Stimulated activated CD8-positive, alpha-beta memory T cell treated with anti-CD3 and anti-CD28 coated beads, Interleukin-4, amount 100 ng/mL, for 24 hours (primary cell): ENCODE measurements at regions not wholly inside any gene's neighbourhood (a gene's known extent, or its start where the extent isn't known, plus 50 kb on each side); places are given as distances from the start of the nearest gene placed in this dataset.

Source experiments
- DNase-seq: peaks from one replicate; pipeline ENCODE4 v3.0.0-alpha.2; 2020; ENCODE audit warnings: low read depth

DNA sequence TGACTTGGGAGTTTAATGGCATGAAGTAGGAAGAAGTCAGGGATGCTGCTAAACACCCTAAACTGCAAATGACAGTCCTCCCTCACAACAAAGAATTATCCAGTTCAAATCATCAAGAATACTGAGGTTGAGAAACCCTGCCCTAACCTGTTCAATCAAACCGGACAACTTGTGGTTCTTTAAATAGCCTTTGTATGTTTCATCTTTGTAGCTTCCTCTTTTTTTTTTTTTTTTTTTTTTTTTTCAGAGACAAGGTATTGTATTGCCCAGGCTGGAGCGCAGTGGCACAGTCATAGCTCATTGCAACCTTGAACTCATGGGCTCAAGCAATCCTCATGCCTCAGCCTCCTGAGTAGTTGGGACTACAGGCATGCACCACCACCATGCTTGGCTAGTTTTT, 52.5 kb upstream of the TTC29 start:
- DNase-seq, result no peak

DNA sequence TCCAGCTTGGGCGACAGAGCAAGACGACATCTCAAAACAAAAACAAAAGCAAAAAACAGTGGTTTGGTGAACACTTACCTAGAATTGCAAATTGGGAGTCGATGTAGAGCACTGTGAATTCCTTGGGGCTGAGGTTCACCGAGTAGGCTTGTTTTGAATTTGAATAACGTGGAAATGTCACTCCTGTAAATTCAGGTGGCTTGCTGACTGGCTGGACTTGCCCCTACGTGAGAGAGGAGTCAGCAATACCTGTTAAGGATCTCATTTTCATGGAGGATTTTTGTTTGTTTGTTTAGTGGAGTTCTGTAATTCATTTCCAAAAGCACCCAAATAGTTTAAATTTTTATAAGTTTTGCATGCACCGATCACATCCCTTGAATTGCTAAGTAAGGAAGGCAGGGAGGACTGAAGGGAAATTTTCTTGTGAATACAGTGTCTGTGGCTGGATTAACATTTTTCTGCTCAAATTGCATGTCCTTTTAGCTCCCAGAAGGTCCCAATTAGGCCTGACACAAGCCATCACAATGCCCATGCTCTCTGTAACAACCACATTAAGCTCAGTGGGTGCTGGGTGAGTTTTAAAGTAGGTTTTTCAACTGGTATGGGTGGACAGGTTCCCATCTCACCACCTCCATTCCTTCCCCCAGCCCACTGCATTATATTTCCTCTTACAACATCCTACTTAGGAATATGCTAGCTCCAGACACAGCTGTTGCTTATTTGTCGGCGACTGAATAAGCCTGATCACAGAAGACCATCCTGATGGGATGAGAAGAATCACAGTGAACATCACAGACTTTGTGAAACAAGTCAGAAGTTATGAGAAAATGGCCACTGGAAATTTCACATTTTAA, 58.5 kb upstream of the TTC29 start:
- no peak for DNase-seq

DNA sequence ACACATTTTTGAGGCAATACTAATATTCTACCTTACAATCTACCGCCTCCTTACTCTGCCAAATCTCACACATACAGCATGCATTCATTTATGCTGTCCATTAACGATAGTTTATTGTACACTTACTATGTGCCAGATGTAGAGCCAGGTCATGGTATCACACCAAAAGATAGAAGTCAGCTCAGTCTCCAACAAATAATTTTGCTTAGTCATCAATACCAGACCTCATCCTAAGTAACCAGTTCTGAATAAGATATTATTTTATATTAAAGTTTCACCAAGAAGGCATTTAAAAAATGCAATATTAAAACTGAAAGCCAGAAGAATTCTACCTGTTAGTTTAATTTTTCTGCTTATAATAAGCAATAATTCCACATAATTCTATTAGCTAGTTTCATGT, 60.6 kb upstream of the TTC29 start:
- DNase-seq, result no peak

DNA sequence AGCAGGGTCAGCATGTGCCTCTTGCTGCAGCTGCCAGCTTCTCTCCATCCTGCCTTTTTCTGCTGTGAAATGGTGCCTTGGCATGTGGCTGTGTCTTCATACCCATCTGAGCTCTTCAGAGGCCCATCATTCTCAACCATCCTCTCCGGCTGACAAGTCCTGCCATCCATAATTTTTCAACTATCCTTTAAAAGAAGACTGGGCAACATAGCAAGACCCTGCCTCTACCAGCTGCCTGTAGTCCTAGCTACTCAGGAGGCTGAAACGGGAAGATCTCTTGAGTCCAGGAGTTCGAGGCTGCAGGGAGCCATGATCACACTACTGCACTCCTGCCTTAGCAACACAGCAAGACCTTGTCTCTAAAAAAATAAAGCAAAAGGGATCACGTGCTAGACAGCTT, 64.2 kb upstream of the TTC29 start:
- no peak for DNase-seq

DNA sequence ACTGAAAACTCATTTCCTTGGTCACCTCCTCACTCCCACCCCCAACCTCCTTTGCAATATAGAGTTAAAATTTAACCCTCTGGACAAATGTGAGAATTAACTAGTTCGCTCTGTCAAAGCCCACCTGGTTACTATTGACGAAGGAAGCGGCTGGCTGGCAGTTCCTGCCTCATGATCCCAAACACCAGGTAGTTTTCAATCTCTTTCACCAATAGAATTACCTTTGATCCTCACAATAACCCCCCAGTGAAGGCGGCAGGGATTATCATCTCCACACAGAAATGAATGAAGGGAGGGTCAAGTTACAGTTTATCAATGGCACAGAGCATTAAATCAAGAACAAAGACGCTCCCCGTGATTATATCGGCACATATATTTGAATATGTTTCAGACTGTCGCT, 65.7 kb upstream of the TTC29 start:
- DNase-seq, result no peak

DNA sequence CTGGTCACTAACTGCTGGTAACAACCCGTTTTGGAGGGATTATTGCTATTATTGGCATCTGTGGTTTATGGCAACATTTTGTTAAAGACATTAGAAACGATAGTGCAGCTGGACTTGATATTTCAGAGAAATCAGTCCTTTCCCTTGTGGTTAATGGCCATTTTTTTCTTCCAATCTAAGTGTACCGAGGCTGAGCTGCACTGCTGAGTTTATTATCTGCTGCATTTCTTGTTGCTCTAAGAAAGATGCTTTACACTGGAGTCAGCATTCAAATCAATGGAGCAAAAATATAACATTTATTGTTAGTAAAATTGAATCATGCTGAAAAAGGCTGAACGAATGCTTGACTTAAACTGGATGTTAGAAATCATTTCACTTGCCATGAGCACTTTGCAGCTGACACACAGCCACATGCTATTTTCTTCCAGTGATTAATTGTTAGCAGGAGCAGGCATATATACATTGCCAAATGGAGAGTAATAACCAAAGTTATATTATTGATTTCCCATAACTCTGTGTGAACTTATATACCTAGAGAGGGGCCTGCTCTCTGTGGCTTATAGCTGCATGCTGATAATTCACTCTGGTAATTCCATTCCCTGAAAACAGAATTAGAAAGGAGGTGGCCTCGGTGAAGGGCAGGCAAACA, 66.5 kb upstream of the TTC29 start:
- DNase-seq, result no peak

DNA sequence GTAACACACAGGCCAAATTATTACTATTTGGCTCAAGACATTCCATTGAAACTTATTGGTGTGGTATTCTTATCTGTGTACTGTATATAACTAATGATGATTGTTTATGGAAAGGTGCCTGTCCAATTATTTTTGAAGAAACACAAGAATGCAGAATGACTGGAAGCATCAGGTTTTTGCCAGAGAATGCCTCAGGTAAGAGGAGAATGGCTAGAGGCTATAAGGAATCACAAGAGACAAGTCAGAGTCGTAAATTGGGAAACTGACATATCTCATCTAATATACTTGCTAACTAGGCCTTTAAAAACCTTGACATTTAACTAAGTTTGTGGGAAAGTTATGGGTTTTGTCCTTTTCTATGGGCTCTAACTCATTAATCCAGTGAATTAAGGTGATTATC, 69.3 kb upstream of the TTC29 start:
- DNase-seq, result no peak

DNA sequence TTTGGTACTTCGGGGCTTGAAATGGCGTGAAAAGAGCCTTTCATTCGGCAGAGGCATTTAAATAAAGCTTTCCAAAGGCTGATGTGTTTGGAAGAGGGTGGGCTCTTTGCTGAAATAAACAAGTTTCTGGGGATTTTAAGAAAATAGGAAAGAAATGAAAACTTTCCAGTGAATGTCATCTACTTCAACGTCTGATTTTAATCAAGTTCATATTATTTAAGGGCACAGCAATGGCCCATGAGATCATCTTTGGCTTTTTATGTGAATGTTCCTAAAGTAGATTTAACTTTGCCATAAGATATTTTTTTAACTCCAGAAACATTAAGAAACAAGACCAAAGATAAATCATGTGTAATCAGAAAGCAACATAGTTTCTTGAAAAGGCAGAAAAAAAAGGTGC, 69.8 kb upstream of the TTC29 start:
- no peak for DNase-seq

DNA sequence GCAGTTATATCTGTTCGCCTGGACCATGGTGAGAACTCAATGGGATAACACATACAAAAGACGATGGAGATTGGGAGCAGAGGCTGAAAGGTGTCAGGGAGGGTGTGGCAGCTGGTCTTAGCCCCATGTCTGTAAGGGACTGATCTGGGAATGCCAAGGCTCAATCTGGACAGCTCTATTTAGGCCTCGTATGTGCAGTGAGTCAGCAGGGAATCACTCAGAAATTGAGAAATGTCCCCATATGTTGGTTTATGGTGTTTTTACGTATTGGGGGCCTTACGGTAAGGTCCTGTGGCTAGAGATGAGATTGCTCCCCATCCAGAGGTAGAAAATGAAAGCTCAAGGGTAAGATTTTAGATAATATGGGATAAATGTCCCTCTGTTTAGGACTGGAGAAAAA, 71.4 kb upstream of the TTC29 start:
- DNase-seq, result no peak

DNA sequence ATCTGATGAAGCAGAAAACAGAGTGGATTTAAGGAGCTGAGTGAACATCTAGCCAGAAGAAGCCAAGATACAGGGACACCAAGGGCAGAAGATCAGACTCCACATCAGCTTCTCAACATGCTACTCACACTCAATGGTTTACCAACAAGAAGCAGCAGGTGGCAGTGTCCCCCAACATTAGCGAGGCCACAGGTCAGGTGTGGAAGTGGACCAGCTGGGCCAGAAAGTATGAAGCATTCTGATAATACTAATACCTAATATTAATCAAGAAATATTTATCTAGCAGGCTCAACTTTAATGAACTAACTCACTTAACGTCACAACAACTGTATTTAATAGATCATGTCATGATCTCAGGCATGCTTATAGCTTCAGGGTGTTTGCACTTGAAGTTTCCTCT, 73.4 kb upstream of the TTC29 start:
- DNase-seq, result peak; percentile 9

DNA sequence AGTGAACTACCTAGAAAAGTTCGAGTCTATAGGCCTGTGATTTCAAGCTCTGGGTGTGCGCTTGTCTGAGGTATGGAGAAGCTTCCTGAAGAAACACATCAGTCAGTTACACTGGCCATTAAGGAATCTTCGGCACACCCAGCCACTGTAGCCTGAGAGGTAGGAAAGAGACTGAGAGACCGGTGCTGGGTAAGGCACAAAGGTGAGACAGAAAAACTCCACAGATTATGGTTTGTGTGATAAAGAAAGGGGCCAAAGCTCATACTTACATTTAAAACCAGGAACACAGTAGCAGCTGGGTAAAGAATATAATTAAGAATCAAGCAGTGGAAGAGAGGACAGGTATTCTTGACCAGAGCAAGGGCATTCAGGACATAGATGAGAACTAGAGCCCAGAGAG, 74.8 kb upstream of the TTC29 start:
- DNase-seq, result no peak

DNA sequence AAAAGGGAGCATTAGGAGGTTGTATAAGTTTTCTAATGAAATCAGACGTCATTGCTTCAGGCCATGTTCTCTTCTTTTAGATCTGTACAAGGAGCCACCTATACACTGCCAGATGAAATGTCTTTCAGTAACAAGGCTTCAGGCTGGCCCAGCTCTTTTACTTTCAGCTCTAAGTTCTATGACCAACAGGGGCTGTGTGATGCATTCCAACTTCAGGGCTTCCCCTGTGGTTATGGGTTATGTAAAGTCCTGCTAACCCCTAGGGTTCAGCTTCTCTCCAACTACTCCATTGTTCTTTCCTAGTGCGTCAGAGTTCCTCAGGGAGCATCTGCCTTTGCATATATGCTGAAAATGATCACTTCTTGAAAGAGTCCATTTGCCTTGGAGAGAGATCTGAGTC, 79.4 kb upstream of the TTC29 start:
- no peak for DNase-seq

DNA sequence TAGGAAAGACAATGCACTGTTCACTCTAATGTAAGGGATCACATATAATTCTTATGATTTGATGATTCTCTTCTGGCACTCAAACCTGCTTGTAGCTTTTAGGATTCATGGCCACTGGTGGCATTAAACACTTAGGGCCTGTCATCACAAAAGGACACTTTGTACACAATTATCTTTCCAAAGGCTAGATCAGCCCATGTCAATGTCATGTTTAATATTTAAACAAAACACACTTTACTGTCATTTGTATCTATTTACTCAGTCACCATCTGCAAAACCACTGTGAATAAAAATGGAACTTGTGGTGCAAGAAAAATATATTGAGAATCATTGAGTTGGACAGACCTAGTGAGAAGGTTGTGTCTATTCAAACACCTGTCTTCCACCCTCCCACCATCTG, 83.6 kb upstream of the TTC29 start:
- no peak for DNase-seq

DNA sequence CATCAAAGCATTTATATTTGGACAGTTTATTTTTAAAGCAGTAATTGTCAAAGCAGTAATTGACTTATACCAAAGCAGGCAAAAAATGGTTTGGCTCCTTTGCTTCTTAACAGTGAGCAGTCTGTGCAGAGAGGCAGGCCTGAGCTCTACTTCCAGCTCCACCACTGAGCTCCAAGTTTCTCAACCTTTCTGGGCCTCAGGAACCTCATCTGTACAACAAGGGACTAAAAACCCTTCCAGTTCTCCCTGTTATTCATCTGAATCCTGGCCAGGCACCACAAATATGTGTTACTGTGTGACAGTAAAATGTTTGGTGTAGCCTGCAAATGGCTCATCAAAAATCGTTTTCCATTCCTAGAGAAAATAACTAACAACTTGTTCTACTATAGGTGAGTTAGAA, 88.7 kb upstream of the TTC29 start:
- DNase-seq, result no peak

DNA sequence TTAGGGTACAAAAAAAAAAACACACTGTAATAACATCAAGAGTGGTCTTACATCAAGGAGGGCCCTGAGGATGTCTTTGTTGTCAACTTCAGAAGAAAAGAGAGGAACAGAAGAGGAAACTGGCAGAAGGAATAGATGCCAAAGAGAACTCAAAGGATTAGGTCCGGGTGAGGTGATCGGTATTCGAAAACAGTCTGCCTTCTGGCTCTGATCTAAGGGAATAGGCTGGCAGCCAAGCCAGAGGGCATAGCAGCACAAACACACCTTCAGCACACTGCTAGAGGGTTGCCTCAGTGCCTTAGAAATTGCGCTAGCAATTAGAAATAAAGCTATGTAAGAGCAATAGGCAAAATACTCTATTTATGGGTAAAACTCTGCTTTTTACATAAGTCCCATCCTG, 91.4 kb upstream of the TTC29 start:
- DNase-seq, result no peak

DNA sequence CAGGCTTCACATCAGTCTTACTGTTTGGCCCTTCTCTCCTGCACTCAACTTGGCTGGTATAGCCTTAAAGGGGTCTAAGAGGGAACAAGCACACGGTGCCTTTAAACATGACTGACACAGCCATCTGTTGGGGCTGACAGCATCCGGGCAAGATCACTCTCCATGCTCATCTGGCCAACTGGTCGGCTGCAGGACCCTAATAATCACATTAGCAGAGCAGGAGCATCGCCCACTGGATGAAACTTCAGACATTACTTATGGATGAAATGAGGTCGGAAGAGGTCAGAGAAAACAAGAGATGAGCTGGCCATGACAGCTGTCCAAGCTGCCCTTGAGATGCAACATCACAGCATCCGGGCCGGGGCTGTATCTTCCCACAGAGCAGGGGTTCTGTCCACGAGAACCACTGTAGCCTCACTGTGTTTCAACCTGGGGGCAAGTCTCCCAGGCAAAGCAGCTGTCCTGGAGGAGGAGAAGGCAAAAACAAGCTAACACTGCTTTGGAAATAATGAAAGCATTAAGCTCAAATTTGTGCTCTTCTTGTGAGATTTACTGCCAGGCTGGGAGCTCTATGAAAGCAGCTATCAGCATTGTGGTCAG, 94.4 kb upstream of the TTC29 start:
- DNase-seq, result no peak

DNA sequence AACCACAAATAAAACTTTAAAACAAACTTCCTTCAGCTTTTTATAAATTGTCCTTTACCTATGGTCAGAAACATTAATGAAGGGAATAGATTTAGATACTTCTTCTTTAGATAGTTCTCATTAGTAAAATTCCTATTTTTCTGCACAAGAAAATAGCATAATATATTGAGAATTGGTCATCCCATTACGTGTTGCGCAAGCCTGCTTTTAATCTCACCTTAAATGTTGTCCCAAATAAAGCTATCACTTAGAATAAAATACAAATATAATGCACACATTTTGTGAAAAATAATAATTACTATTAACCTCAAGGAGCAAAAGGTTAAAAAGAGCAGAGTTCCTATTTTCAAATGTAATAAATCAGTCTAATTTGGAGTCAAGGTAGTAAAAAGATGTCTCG, 95.2 kb upstream of the TTC29 start:
- no peak for DNase-seq

DNA sequence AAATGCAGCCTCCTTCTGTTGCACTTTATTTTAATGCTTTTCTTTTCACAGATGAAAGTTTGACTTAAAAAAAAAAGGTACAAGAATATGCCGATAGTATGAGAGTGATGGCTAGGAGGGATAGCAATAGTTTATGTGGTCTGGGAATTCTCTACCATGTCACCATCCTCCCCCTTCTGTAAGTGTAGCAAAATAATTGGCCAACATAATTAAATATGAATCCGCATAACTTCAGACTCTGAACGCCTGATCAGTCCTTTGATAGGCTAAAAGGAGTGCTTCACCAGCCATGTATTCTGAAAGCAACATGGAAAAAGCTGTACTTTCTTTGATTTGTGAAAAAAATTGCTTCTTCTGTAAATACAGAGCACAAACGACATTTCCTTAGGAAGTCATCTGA, 95.7 kb upstream of the TTC29 start:
- DNase-seq, result no peak

DNA sequence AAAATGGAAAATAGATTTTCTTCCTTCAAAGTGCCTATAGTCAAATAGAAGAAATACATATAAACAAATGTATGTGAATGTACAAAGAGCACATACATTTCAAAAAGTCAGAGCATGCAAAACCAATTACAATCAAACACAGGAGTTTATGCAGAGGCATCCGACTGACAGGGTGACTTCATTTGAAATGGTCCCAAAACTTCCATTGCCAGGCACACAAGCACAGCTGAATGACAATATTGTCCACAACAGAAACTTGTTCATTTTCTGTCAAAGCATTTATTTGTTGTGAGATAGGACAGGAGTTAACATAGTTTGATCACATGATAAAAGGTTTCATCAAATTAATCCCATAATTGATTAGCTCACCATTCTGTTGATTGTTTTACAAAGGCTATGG, 96.4 kb upstream of the TTC29 start:
- no peak for DNase-seq

DNA sequence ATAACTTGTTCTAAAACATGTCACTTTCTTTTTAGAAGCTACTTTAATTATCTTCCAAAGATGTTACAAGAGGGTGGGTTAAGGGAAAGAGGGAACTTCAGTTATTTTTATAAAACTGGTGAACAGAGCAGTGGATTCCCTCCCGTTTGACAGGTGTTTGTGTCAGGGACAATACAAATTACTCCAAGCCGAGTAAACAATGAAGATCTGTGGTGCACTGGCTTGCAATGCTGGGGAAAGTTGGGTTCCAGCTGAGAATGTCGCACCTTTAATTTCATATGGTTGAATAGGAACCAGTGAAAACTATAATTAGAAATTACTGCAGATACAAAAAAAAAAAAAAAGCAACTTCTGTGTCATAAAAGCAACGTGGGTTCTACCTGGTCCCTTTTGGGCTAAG, 98.6 kb upstream of the TTC29 start:
- DNase-seq, result no peak

DNA sequence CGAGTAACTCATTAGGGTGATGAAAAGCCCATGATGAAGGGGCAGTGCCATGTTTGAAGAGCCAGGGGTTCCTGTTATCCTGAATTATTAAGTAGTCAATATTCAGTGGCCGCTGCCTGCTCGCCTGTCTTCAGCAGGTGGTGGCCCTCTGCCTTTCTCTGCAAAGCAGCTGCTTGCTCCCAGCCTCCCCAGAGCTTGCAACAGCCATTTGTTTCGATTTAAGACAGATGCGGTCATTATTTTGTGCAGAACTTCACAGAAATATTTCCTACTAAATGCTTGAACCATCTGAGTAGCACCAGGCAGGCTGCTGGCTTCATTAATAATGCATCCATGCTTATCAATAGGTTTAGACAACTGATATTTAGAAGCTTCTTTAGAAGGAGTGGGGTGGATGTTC, 104.3 kb upstream of the TTC29 start:
- DNase-seq, result no peak

DNA sequence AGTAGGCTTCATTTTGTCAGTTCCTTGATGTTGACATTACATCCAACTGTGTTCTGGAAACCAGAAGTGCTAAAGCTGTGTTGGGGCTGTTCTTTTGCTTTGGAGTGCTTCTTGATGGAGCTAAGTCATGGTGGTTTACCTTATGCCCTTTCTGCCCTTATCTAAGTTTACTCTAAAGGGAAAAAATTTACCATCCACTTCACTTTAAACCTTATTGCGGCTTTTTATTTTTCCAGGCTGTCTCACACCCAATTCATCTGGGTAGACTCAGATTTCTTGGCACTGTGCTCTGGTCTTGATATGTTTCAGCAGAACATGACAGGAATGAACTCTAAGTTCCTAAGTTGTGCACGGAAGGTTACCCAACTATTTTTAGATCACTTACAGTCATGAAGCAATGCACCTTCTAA, 104.7 kb upstream of the TTC29 start:
- no peak for DNase-seq

DNA sequence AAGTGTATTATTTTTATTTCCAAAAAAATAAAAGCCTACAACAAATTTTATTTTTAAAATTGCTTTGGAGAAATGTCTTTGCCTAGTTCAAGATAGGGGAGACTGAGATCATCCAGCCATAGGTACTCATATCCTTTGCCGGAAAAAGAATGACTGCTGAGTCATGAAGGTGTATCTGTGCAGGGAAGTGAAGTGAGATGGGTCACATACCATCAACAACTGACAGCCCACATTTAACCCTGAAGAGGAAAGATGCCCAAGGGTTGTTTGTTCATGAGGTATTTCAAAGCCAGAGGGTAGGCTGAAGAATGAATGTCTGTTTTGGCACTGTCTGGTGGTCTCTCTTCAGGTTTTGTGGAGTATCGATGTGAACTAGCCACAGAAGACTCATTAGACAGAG, 106.7 kb upstream of the TTC29 start:
- DNase-seq, result no peak
